CD4-positive, alpha-beta T cell (primary cell): ENCODE measurements at regions not wholly inside any gene's neighbourhood (a gene's known extent, or its start where the extent isn't known, plus 50 kb on each side); places are given as distances from the start of the nearest gene placed in this dataset.

ENCODE experiments used
- ATAC-seq: fragments of 200-7000 bp; cut with Tn5 transposase; one replicate; pipeline ENCODE4 v1.10.0; 2022; ENCODE audit warnings: mild to moderate bottlenecking; ENCODE audit not compliant: poor library complexity
- CTCF ChIA-PET: fragments of 350-600 bp; sonication (Branson Sonifier 250); formaldehyde crosslinking; loops from one replicate; lab custom pipeline; 2021; ENCODE audit warnings: antibody characterized with exemption, inconsistent platforms; lab: Charles Lee
- POLR2A ChIA-PET: fragments of 350-600 bp; sonication (Branson Sonifier 250); formaldehyde crosslinking; loops from one replicate; lab custom pipeline; 2021; ENCODE audit warnings: antibody characterized with exemption, inconsistent platforms; lab: Charles Lee
- DNase-seq, 14 experiments: peaks; one replicate each; pipeline ENCODE4 v3.0.0-alpha.2; 2013 to 2020; ENCODE audit warnings: mixed read lengths in 2 of 14
- H3K27ac ChIP-seq, 2 donors: one replicate each; pipeline versions ENCODE4 v1.5.1 to v1.7.0; 2013; ENCODE audit warnings: low read length in 2 of 2, low read depth in 1 of 2, mild to moderate bottlenecking in 1 of 2
- H3K27me3 ChIP-seq, 2 experiments: 1 replicate in 1 of 2; 2 replicates in 1 of 2; pipeline versions ENCODE4 v1.6.1 to v1.7.0; 2013; ENCODE audit warnings: low read length in 2 of 2, control low read depth in 1 of 2, mild to moderate bottlenecking in 1 of 2, moderate library complexity in 1 of 2; ENCODE audit not compliant: insufficient read depth in 2 of 2, control insufficient read depth in 1 of 2
- H3K36me3 ChIP-seq: one replicate; pipeline ENCODE4 v1.6.1; 2013; ENCODE audit warnings: low read length, control low read depth; ENCODE audit not compliant: insufficient read depth
- H3K4me1 ChIP-seq: one replicate; pipeline ENCODE4 v1.6.1; 2013; ENCODE audit warnings: low read length, control low read depth; ENCODE audit not compliant: insufficient read depth
- H3K4me3 ChIP-seq: one replicate; pipeline ENCODE4 v1.5.1; 2013; ENCODE audit warnings: mild to moderate bottlenecking, low read length, moderate library complexity
- H3K9me3 ChIP-seq, 2 experiments: 1 replicate in 1 of 2; 2 replicates in 1 of 2; pipeline versions ENCODE4 v1.6.1 to v1.7.0; 2013; ENCODE audit warnings: low read length in 2 of 2, mild to moderate bottlenecking in 2 of 2, control low read depth in 1 of 2, moderate library complexity in 1 of 2; ENCODE audit not compliant: control insufficient read depth in 1 of 2, insufficient read depth in 1 of 2
- H3K27ac Mint-ChIP-seq: one replicate; pipeline ENCODE4 v1.8.0; 2020; ENCODE audit warnings: mixed read lengths
- H3K27me3 Mint-ChIP-seq: one replicate; pipeline ENCODE4 v1.8.0; 2021; ENCODE audit warnings: mixed read lengths
- H3K36me3 Mint-ChIP-seq: one replicate; pipeline ENCODE4 v1.8.0; 2021; ENCODE audit warnings: low read depth, mixed read lengths
- H3K4me1 Mint-ChIP-seq: one replicate; pipeline ENCODE4 v1.8.0; 2021; ENCODE audit warnings: low read depth, mixed read lengths
- H3K4me3 Mint-ChIP-seq: one replicate; pipeline ENCODE4 v1.8.0; 2020; ENCODE audit warnings: mild to moderate bottlenecking, mixed read lengths
- H3K9me3 Mint-ChIP-seq: one replicate; pipeline ENCODE4 v1.8.0; 2020; ENCODE audit warnings: mixed read lengths
- intact Hi-C, 2 experiments: fragments of 100-400 bp; cut with DNase I in 1 of 2; cut with micrococcal nuclease in 1 of 2; formaldehyde crosslinking; loops; one replicate each; pipeline versions ENCODE4 v1.15.1 to v1.9.0; 2023 to 2025; cut with DNase I, micrococcal nuclease
- TF ChIP-seq, protein P1 (sequence below): fragments of 200-600 bp; IDR thresholded peaks from one replicate; pipeline ENCODE4 v1.8.0; 2022; ENCODE audit warnings: antibody characterized with exemption, mild to moderate bottlenecking

GRCh38 chr1:56050911-56051310 lies 528.5 kb downstream of the PLPP3 start:
- H3K27ac Mint-ChIP-seq = no peak overlapping the region
- TF ChIP-seq, protein P1, sequence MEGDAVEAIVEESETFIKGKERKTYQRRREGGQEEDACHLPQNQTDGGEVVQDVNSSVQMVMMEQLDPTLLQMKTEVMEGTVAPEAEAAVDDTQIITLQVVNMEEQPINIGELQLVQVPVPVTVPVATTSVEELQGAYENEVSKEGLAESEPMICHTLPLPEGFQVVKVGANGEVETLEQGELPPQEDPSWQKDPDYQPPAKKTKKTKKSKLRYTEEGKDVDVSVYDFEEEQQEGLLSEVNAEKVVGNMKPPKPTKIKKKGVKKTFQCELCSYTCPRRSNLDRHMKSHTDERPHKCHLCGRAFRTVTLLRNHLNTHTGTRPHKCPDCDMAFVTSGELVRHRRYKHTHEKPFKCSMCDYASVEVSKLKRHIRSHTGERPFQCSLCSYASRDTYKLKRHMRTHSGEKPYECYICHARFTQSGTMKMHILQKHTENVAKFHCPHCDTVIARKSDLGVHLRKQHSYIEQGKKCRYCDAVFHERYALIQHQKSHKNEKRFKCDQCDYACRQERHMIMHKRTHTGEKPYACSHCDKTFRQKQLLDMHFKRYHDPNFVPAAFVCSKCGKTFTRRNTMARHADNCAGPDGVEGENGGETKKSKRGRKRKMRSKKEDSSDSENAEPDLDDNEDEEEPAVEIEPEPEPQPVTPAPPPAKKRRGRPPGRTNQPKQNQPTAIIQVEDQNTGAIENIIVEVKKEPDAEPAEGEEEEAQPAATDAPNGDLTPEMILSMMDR = no peak
- ATAC-seq (no peak), DNase-seq (no peak)
- H3K9me3 Mint-ChIP-seq = peaks cover 3% of the 10 kb centered on the region
- no peaks in the 10 kb centered on the region for H3K36me3 ChIP-seq
- H3K27me3 Mint-ChIP-seq = no peaks in the 10 kb centered on the region
- no peak overlapping the region for H3K4me3 Mint-ChIP-seq
- no peak overlapping the region for H3K4me3 ChIP-seq
- H3K36me3 Mint-ChIP-seq = no peaks in the 10 kb centered on the region
- ChIA-PET CTCF (no interaction called here), POLR2A (no interaction called here)
- H3K9me3 ChIP-seq = no peaks in the 10 kb centered on the region
- H3K27ac ChIP-seq = no peak overlapping the region
- intact Hi-C loops = no loop called here
- no peaks in the 10 kb centered on the region for H3K27me3 ChIP-seq
- H3K4me1 Mint-ChIP-seq = no peaks in the 10 kb centered on the region
- no peaks in the 10 kb centered on the region for H3K4me1 ChIP-seq

GRCh38 chr1:56045477-56045876 lies 533.9 kb downstream of the PLPP3 start:
- POLR2A ChIA-PET = no interaction called here
- H3K36me3 ChIP-seq = no peaks in the 10 kb centered on the region
- H3K9me3 ChIP-seq = no peaks in the 10 kb centered on the region
- H3K36me3 Mint-ChIP-seq = no peaks in the 10 kb centered on the region
- no peak overlapping the region for H3K27ac Mint-ChIP-seq
- peaks cover 3% of the 10 kb centered on the region for H3K9me3 Mint-ChIP-seq
- DNase-seq (no peak), ATAC-seq (no peak)
- no peaks in the 10 kb centered on the region for H3K4me1 Mint-ChIP-seq
- no peak overlapping the region for H3K4me3 Mint-ChIP-seq
- no peaks in the 10 kb centered on the region for H3K27me3 Mint-ChIP-seq
- no peak overlapping the region for H3K27ac ChIP-seq
- no peaks in the 10 kb centered on the region for H3K27me3 ChIP-seq
- H3K4me3 ChIP-seq = no peak overlapping the region
- intact Hi-C loops = no loop called here
- no peaks in the 10 kb centered on the region for H3K4me1 ChIP-seq
- CTCF ChIA-PET = no interaction called here
- TF ChIP-seq, protein P1 = no peak

DNA sequence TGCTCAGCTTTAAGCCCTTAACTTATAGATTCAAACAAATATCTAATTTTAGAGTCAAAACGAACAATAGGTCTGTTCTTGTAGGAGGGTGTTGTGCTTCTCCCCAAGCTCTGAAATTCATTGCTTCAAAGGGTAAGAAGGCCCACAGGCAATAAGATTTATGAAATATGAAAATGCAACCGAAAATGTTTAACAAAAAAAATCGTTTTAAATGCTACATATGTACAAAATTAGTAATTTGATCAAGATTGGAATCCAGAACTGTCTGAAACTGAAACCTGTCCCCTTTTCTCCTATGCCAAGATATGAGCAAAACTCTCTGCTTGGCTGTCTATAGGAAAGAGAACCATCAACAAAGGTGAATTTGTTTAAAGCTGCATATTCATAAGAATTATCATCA lies 534.3 kb downstream of the PLPP3 start:
- Mint-ChIP-seq H3K9me3 (peaks cover 3% of the 10 kb centered on the region), H3K27me3 (no peaks in the 10 kb centered on the region), H3K4me3 (no peak overlapping the region), H3K27ac (no peak overlapping the region), H3K4me1 (no peaks in the 10 kb centered on the region), H3K36me3 (no peaks in the 10 kb centered on the region)
- Histone ChIP-seq H3K4me1 (no peaks in the 10 kb centered on the region), H3K9me3 (peaks cover 0 to 4% of the 10 kb centered on the region in 2 experiments), H3K4me3 (no peak overlapping the region), H3K36me3 (no peaks in the 10 kb centered on the region), H3K27ac (no peak overlapping the region), H3K27me3 (no peaks in the 10 kb centered on the region)
- ChIA-PET CTCF (no interaction called here), POLR2A (no interaction called here)
- DNase-seq = no peak
- TF ChIP-seq, protein P1 = no peak
- no peak for ATAC-seq
- intact Hi-C loops = no loop called here
